GM18505 (cell line): ENCODE measurements at regions not wholly inside any gene's neighbourhood (a gene's known extent, or its start where the extent isn't known, plus 50 kb on each side); places are given as distances from the start of the nearest gene placed in this dataset.

Experiments used
- ATAC-seq: cut with Tn5 transposase; IDR thresholded peaks from one replicate; pipeline ENCODE4 v1.9.1; 2021; ENCODE audit not compliant: unreplicated experiment
- POLR2A ChIP-seq: IDR thresholded peaks from 4 replicates; pipeline ENCODE4 v1.6.1; 2011; ENCODE audit warnings: borderline replicate concordance; ENCODE audit not compliant: insufficient read depth, insufficient read length; ENCODE audit errors: extremely low read depth

- no peak for ATAC-seq
- TF ChIP-seq POLR2A = no peak
Measured at GRCh38 chr7:13090959-13091358, 403.5 kb downstream of the ARL4A start.

- no peak for TF ChIP-seq POLR2A
- no peak for ATAC-seq
Measured at GRCh38 chr7:13091974-13092707, 404.7 kb downstream of the ARL4A start.

GRCh38 chr7:13092708-13093005 is 405.2 kb downstream of the ARL4A start:
- TF ChIP-seq POLR2A = no peak
- no peak for ATAC-seq

- ATAC-seq = no peak
- TF ChIP-seq POLR2A = no peak
Measured at GRCh38 chr7:13093160-13093559, 405.7 kb downstream of the ARL4A start.

GRCh38 chr7:13097499-13097898 is 410.1 kb downstream of the ARL4A start:
- ATAC-seq = no peak
- TF ChIP-seq POLR2A = no peak

GRCh38 chr7:13098161-13098560 is 410.7 kb downstream of the ARL4A start:
- no peak for ATAC-seq

GRCh38 chr7:13099154-13099795 is 411.8 kb downstream of the ARL4A start:
- peak; percentile 68 for ATAC-seq
- TF ChIP-seq POLR2A = no peak

More at GRCh38 chr7:13098161-13098560, 410.7 kb downstream of the ARL4A start:
- no peak for TF ChIP-seq POLR2A

GRCh38 chr7:13104128-13104527 is 416.7 kb downstream of the ARL4A start:
- ATAC-seq = no peak
- no peak for TF ChIP-seq POLR2A

- ATAC-seq = no peak
- no peak for TF ChIP-seq POLR2A
Measured at GRCh38 chr7:13105209-13105608, 417.8 kb downstream of the ARL4A start.

GRCh38 chr7:13106513-13106912 is 419.1 kb downstream of the ARL4A start:
- no peak for ATAC-seq
- TF ChIP-seq POLR2A = no peak

GRCh38 chr7:13107291-13107690 is 419.9 kb downstream of the ARL4A start:
- TF ChIP-seq POLR2A = no peak
- ATAC-seq = no peak

- ATAC-seq = no peak
- no peak for TF ChIP-seq POLR2A
Measured at GRCh38 chr7:13108061-13108460, 420.6 kb downstream of the ARL4A start.

GRCh38 chr7:13109201-13109600 is 421.8 kb downstream of the ARL4A start:
- no peak for TF ChIP-seq POLR2A
- no peak for ATAC-seq

GRCh38 chr7:13110107-13110506 is 422.7 kb downstream of the ARL4A start:
- no peak for ATAC-seq
- no peak for TF ChIP-seq POLR2A
